Heart right ventricle (tissue), 16 donors: ENCODE measurements at regions not wholly inside any gene's neighbourhood (a gene's known extent, or its start where the extent isn't known, plus 50 kb on each side); places are given as distances from the start of the nearest gene placed in this dataset.

ENCODE experiments used
- ATAC-seq, 8 donors: fragments of 200-7000 bp; cut with Tn5 transposase; one replicate each; pipeline ENCODE4 v1.9.1; 2020; ENCODE audit warnings: mild to moderate bottlenecking in 8 of 8, moderate library complexity in 8 of 8, moderate number of reproducible peaks in 1 of 8
- DNase-seq, 2 donors: peaks; one replicate each; pipeline ENCODE4 v3.0.0-alpha.2; 2020
- H3K27ac ChIP-seq, 10 donors: fragments of 200-600 bp; sonication (generic) in 2 of 10; one replicate each; pipeline versions ENCODE4 v1.5.0 to v1.8.0; 2020 to 2022; ENCODE audit warnings: mild to moderate bottlenecking in 3 of 10
- H3K27me3 ChIP-seq, 7 donors: fragments of 200-600 bp; one replicate each; pipeline ENCODE4 v1.8.0; 2021 to 2022; ENCODE audit warnings: mild to moderate bottlenecking in 2 of 7
- H3K36me3 ChIP-seq, 9 donors: fragments of 200-600 bp; sonication (generic) in 1 of 9; one replicate each; pipeline versions ENCODE4 v1.5.0 to v1.8.0; 2020 to 2022; ENCODE audit warnings: mild to moderate bottlenecking in 2 of 9
- H3K4me1 ChIP-seq, 9 donors: fragments of 200-600 bp; sonication (generic) in 1 of 9; one replicate each; pipeline versions ENCODE4 v1.5.0 to v1.8.0; 2020 to 2022; ENCODE audit warnings: mild to moderate bottlenecking in 4 of 9
- H3K4me3 ChIP-seq, 10 donors: fragments of 200-600 bp; sonication (generic) in 2 of 10; one replicate each; pipeline versions ENCODE4 v1.5.0 to v1.8.0; 2020 to 2022; ENCODE audit warnings: mild to moderate bottlenecking in 7 of 10, moderate library complexity in 2 of 10
- H3K9me3 ChIP-seq, 11 donors: fragments of 200-600 bp in 10 of 11; sonication (generic) in 2 of 11; one replicate each; pipeline versions ENCODE4 v1.5.0 to v1.8.0; 2013 to 2022; ENCODE audit warnings: mild to moderate bottlenecking in 2 of 11, control low read depth in 1 of 11, moderate library complexity in 1 of 11
- CTCF ChIP-seq, 9 donors: fragments of 200-600 bp; sonication (generic) in 2 of 9; IDR thresholded peaks; one replicate each; pipeline versions ENCODE4 v1.5.0 to v1.8.0; 2021 to 2022; ENCODE audit warnings: antibody characterized with exemption in 9 of 9, mild to moderate bottlenecking in 5 of 9, moderate library complexity in 1 of 9
- WGBS, 2 donors: extraction: QIAGEN DNeasy Blood & Tissue Kit; methylation state at CpG; one replicate each; pipeline ENCODE4 v1.1.7; 2013; ENCODE audit warnings: inconsistent platforms in 1 of 2; 5-methylcytosine and 5-hydroxymethylcytosine counted together
- intact Hi-C, 10 donors: fragments of 100-400 bp; cut with DNase I; formaldehyde crosslinking; loops; one replicate each; pipeline versions ENCODE4 v1.11.1 to v1.14.2; 2022
- donor health status: Arrhythmogenic right ventricular cardiomyopathy.
- donor health status: ischemic (EF 13 %, LVEDD 7.1; RV severe dilation, severe dysfunction).
- donor health status: healthy with polysubstance abuse.
- donor health status: DM: no; HTN: yes; CAD: no.
- donor health status: DM: no; HTN: no; CAD: no.
- donor health status: ischemic (EF 25% LVEDD 6.9; RV normal size, moderate dysfunction).
- donor health status: ischemic (EF 25% LVEDD 5.7; RV mildly dilated, moderate dysfunction).
- donor health status: healthy.
- donor health status: DM: yes; HTN: yes; CAD: no.
- donor health status: Ischemic cardiomyopathy.
- donor health status: ischemic (EF 35%, LVEDD 5.7; RV mildly dilated, moderate dysfunction).
- donor health status: nonischemic (EF 11% LVEDD 7.7; RV severe dilation, severe dysfunction).
- donor health status: DM: yes; HTN: yes; CAD: no.
- donor health status: PGD.
- donor health status: ischemic (EF 29% LVEDD 5.4; RV normal size, mild dysfunction).
- donor health status: nonischemic (EF 23%, LVEDD 6.1; RV moderate dilation, normal function).

- intact Hi-C loops = no loop called here
- DNase-seq = no peak
- 49 to 64% methylated on average over 3 of the region's 3 CpGs for WGBS, 2 donors
- no peak overlapping the region for H3K4me3 ChIP-seq
- H3K27me3 ChIP-seq = no peaks in the 10 kb centered on the region
- H3K36me3 ChIP-seq = no peaks in the 10 kb centered on the region
- peaks cover 0 to 6% (median 0%) of the 10 kb centered on the region in 11 donors for H3K9me3 ChIP-seq
- H3K27ac ChIP-seq = no peak overlapping the region
- ATAC-seq = no peak
- H3K4me1 ChIP-seq = no peaks in the 10 kb centered on the region
- no peak for TF ChIP-seq CTCF (IDR thresholded peaks at IDR 0.05)
These were observed 248.0 kb upstream of the CNTN3 start for GRCh38 chr3:74862476-74862875.

- Histone ChIP-seq H3K9me3 (peaks cover 0 to 6% (median 0%) of the 10 kb centered on the region in 11 donors), H3K27me3 (no peaks in the 10 kb centered on the region), H3K4me1 (no peaks in the 10 kb centered on the region), H3K36me3 (no peaks in the 10 kb centered on the region), H3K27ac (no peak overlapping the region), H3K4me3 (no peak overlapping the region)
- ATAC-seq (no peak), DNase-seq (no peak)
- intact Hi-C loops = no loop called here
- no peak for TF ChIP-seq CTCF (IDR thresholded peaks at IDR 0.05)
- 66 to 68% methylated on average over 3 of the region's 3 CpGs for WGBS, 2 donors
These were observed 246.8 kb upstream of the CNTN3 start for GRCh38 chr3:74861211-74861610.

DNA sequence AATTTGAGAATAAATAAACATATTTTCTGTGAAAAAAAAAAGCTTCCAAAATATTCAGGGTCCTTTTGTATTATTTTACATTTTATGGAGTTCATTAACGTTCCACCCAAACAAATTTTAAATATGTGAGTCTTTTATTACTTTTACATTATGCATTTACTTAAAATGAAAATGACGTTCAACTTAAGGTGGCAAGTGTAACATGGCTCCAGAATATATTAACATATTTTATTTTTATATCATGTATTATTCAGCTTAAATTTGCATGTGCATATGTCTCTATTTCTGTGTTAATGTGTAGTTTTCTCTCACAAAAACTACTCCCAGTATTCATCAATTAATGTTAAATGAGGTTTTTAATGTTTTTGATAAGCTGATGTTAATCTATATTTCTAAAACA, 243.6 kb upstream of the CNTN3 start:
- Histone ChIP-seq H3K4me3 (no peak overlapping the region), H3K9me3 (peaks cover 0 to 6% (median 0%) of the 10 kb centered on the region in 11 donors), H3K36me3 (no peaks in the 10 kb centered on the region), H3K4me1 (no peaks in the 10 kb centered on the region), H3K27me3 (no peaks in the 10 kb centered on the region), H3K27ac (no peak overlapping the region)
- TF ChIP-seq CTCF (IDR thresholded peaks at IDR 0.05) = no peak
- 79 to 91% methylated on average over 2 of the region's 2 CpGs for WGBS, 2 donors
- intact Hi-C loops = no loop called here
- no peak for DNase-seq
- no peak for ATAC-seq

DNA sequence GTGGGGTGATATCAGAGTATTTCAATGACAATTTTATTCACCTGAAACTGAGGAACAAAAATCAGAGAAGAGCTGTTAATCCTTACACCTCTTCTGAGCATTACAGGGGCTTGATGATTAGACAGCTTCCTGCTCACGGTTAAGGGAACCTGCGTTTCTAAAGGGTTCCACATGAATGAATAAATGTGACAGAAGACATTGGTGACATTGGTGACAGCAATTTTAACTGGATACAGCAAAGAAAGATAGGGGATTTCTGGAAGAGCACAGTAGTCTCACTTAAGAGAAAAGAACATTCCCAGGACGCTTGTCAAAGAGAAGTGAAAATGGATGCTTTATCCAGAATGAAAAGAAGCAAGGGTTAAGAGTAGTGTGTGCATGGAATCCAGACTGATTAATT, 235.9 kb upstream of the CNTN3 start:
- peaks cover 0 to 6% (median 0%) of the 10 kb centered on the region in 11 donors for H3K9me3 ChIP-seq
- ATAC-seq = no peak
- no peak overlapping the region for H3K4me3 ChIP-seq
- H3K4me1 ChIP-seq = no peaks in the 10 kb centered on the region
- WGBS, 2 donors = 70 to 83% methylated on average over 3 of the region's 3 CpGs
- no peaks in the 10 kb centered on the region for H3K36me3 ChIP-seq
- no peak overlapping the region for H3K27ac ChIP-seq
- DNase-seq = no peak
- TF ChIP-seq CTCF (IDR thresholded peaks at IDR 0.05) = no peak
- intact Hi-C loops = no loop called here
- H3K27me3 ChIP-seq = no peaks in the 10 kb centered on the region
